ENCODE measurements at regions not wholly inside any gene's neighbourhood (a gene's known extent, or its start where the extent isn't known, plus 50 kb on each side); places are given as distances from the start of the nearest gene placed in this dataset.
"Not testable (repeated sequence)": the region's sequence is repeated elsewhere in the genome, so short reads cannot be mapped to it uniquely, and the experiment has no call there.

DNA sequence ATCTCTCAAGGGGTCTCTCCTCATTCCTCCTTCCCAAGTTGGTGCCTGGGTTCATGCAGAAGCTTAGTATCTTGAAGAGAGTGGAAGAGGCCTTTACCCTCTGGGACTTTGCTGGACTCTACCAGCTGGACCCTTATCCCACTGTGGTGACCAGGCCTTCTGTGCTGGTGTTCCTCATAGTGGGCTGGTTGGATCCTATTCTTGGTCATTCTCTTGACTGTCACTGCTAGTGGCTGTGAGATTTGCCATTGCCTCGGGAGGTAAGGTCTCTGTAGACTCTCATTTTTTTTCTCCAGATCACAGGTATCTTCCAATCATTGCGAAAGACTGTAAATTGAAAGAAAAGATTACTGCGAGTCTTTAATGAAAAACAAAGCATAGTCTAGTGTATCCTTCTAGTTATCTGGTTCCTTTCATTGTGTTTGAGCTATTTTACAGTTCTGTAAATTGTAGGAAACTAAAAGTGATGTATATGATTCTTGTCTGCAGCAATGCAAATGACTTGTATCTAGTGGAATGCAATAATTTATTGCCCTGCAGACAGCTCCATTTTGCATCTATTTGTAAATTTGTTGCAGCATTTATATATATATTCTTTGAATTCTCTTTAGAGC lies 217.9 kb downstream of the AEBP2 start:
- no peak for ATAC-seq
- no peak for DNase-seq
- intact Hi-C loops (cut with DNase I, micrococcal nuclease): no loop called here

GRCh38 chr12:19657732-19658130 lies 218.4 kb downstream of the AEBP2 start:
- no peak for ATAC-seq
- no peak for DNase-seq
- intact Hi-C loops (cut with DNase I, micrococcal nuclease): no loop called here

GRCh38 chr12:19659086-19659485 lies 219.8 kb downstream of the AEBP2 start:
- DNase-seq: no peak
- intact Hi-C loops (cut with DNase I, micrococcal nuclease): no loop called here
- ATAC-seq: no peak

DNA sequence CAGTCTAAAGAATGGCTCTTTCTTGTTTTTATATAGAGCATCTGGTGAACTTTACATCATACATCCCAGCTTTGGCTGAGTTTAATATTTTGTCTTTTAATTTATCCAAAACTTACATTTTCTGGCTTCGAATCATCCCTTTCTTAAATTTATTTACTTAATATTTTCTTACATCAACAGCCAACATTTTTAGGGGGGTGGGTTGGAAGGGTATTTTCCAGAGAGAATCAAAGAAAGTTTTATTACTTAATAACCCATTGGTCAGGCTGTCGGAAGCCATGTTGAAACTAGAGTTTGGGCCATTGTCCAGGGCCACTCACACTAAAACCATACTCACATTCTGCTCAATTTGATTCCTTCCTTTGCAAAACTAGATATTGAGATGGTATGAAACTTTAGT lies 220.2 kb downstream of the AEBP2 start:
- intact Hi-C loops (cut with DNase I, micrococcal nuclease): no loop called here
- ATAC-seq (no peak), DNase-seq (no peak)

DNA sequence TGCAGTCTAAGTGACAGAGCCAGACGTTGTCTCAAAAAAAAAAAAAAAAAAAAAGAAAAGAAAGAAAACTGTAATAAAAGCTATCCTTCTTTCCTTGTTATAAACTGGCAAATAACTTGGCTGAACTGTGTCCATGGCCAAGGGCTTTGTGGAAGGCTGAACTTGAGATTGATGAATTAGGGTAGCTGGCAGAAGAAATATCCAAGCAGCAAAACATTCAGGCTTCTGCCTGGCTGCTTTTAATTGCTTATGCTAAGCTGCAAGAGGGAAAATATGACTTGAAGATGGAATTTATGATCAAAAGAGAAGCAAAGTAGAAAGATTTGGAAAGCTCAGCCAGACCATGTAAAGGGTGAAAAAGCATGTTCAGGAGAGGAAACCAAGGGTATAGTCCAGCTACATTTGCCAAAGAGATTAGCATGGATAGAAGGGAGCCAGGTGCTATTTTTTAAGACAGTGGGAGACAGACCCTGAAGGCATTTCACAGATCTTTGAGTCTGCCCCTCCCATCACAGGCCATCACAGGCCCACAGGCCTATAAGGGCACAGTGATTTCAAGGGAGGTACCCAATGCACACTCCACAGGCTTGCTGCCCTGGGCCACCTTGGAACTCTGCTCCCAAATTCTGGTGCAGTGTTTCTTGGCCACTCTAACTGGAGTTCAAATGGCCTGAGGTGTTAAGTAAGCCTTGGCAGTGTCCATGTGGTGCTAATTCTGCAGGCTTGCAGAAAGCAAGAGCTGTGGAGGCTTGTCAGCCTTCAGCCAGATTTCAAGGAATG lies 226.0 kb downstream of the AEBP2 start:
- ATAC-seq (no peak), DNase-seq (no peak)

DNA sequence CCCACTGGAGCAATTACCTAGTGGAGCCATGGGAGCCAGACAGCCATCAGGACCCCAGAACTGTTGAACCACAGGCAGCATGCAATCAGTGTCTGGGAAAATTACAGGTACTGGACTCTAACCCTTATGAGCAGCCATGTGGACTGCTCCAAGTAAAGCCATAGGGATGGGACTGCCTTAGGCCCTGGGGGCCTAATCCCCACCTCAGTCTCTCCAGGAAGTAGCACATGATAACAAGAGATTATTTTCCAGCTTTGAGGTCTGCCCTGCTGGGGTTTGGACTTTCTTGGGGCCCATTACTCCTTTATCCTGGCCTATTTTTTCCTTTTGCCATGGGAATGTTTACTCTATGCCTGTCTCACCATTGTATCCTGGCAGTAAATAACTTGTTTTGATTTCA lies 226.8 kb downstream of the AEBP2 start:
- DNase-seq (no peak), ATAC-seq (no peak)
- intact Hi-C loops (cut with DNase I, micrococcal nuclease): no loop called here

More for the DNA sequence above, 226.0 kb downstream of the AEBP2 start:
- intact Hi-C loops (cut with DNase I, micrococcal nuclease): no loop called here

DNA sequence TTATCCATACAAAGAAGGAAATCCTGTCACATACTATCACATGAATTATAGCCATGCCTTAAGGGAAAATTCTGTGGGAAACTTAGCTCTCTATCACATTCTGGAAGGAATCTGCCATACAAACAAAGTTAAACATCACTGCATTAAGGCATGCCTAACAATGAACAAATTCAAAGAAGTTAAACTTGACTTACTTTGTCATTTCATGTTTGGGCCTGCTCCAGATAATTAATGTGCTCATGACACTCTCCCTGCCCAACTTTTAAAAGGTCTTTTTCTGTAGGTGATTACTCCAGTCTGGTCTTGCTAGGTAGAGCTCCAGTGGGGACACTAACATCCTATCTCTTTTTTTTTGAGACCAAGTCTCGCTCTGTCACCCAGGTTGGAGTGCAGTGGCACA lies 230.5 kb downstream of the AEBP2 start:
- DNase-seq: no peak

DNA sequence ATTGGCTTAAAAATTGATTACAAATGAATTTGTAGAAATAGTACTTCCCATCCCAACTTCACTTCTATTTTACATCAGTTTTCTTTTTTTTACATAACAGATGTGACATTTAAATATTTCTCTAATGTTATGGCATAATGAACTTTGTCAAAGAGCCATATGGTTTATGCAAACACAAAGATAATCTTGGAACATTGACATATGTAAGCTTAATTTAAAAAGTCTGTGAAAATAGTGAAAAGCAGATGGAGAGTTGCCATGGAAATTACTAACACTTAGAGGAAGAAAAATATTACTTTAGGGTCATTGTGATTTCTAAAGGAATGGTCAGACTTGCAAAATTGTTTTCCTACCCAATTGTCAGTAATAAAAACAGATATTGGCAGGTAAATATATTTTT lies 232.4 kb downstream of the AEBP2 start:
- intact Hi-C loops (cut with DNase I, micrococcal nuclease): no loop called here
- ATAC-seq (no peak), DNase-seq (no peak)

More for the DNA sequence above, 230.5 kb downstream of the AEBP2 start:
- intact Hi-C loops (cut with DNase I, micrococcal nuclease): no loop called here
- no peak for ATAC-seq

DNA sequence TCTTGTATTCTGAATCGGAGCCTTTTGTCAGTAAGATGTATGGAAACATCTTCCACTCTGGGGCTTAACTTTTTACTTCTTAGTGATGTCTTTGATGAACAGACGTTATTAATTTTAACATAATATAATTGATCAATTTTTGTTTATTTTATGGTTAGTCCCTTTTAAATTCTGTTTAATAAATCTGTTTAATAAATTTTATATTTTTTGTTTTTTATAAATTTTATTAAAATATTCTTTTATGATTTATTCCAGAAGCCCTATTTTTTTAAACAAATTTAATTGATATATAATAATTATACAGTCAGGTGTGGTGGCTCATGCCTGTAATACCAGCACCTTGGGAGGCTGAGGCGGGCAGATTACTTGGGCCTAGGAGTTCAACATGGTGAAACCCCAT lies 235.1 kb downstream of the AEBP2 start:
- DNase-seq (no peak), ATAC-seq (no peak)
- intact Hi-C loops (cut with DNase I, micrococcal nuclease): no loop called here

DNA sequence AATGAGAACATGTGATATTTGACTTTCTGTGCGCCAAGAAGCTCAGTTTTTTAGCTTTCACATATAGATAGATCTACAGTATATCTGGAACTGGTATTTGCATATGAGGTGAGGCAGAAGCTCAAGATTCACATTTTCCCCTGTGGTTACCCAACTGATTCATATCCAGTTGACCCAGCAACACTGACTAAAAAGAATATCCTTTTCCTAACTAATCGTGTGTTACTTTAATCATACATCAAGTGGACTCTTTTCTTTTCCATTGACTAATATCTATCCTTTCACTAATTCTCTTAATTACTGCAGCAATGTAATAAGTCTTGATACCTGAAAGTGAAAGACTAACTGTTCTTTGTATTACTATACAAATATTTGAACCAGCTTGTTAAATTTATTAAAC lies 236.1 kb downstream of the AEBP2 start:
- no peak for DNase-seq
- no peak for ATAC-seq
- intact Hi-C loops (cut with DNase I, micrococcal nuclease): no loop called here

GRCh38 chr12:19678501-19678900 lies 239.2 kb downstream of the AEBP2 start:
- DNase-seq; ATAC-seq; intact Hi-C loops (cut with DNase I, micrococcal nuclease): not testable (repeated sequence)

DNA sequence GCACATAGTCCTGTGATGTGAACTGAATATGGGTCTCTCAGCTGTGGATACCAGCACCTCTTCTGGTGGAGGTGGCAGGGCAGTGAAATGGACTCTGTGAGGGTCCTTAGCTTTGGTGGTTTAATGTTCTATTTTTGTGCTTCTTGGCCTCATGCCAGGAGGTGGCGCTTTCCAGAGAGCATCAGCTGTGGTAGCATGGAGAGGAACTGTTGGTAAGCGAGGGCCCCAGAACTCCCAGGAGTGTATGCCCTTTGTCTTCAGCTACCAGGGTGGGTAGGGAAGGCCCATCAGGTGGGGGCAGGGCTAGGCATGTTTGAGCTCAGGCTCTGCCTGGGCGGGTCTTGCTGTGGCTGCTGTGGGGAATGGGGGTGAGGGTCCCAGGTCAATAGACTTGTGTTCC lies 241.7 kb downstream of the AEBP2 start:
- ATAC-seq (no peak), DNase-seq (no peak)
- intact Hi-C loops (cut with DNase I, micrococcal nuclease): no loop called here

DNA sequence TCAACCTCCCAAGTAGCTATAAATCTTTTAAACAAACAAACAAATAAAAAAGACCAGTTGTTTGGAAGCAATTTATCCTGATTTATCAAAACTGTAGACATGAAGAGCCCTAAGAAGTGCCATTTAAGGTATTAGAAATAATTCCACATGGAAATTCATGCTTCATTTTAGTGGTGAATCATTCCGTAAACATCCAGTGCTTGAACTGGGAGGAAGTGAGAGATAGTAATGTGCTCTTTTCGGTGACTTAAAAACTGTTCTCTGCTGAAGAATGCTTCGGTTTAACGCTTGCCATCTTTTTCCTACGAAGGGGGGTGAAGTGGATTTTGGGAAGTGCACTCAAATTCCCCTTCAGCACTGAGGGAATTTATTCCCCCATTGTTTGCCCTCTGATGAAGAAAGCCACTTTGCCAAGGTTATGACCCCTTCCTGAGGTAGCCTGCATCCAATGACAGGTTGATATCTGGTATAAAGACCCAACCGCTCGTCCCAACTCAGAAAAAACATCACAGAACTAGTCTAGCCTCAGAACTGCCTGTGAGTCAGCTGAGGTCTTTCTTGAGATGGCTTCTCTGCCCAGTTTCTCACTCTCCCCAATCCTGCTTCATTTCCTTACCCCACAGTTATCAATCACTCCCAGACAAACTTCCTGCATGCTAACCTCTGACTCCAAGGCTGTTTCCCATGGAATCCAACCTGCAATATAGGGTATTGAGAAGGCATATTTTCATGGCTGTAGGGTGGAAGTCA lies 244.1 kb downstream of the AEBP2 start:
- intact Hi-C loops (cut with DNase I, micrococcal nuclease): no loop called here
- no peak for DNase-seq
- ATAC-seq: no peak

GRCh38 chr12:19687371-19687770 lies 248.1 kb downstream of the AEBP2 start:
- DNase-seq: no peak
- no peak for ATAC-seq
- intact Hi-C loops (cut with DNase I, micrococcal nuclease): no loop called here

DNA sequence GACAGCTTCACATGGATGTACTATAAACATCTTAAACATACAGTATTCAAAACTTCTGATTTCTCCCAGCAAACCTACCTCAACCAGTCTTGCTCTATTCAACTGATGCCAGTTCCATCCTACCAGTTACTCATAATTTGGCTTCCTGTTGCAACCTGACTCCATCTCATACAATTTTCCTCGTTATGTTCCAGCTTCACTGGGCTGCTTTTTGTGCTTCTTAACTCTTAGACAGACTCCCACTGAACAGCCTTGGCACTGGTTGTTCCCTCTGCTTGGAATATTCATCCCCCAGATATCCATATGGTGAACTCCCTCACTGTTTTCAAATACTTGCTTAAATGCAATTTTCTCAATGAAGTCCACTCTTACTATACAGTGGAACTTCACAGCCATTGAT lies 249.2 kb downstream of the AEBP2 start:
- DNase-seq (no peak), ATAC-seq (no peak)
- intact Hi-C loops (cut with DNase I, micrococcal nuclease): no loop called here

- ATAC-seq: no peak
- intact Hi-C loops (cut with DNase I, micrococcal nuclease): no loop called here
- DNase-seq: no peak
Observed at GRCh38 chr12:19689226-19689625, 249.9 kb downstream of the AEBP2 start.

GRCh38 chr12:19689801-19690472 lies 250.6 kb downstream of the AEBP2 start:
- DNase-seq (no peak), ATAC-seq (no peak)
- intact Hi-C loops (cut with DNase I, micrococcal nuclease): no loop called here

DNA sequence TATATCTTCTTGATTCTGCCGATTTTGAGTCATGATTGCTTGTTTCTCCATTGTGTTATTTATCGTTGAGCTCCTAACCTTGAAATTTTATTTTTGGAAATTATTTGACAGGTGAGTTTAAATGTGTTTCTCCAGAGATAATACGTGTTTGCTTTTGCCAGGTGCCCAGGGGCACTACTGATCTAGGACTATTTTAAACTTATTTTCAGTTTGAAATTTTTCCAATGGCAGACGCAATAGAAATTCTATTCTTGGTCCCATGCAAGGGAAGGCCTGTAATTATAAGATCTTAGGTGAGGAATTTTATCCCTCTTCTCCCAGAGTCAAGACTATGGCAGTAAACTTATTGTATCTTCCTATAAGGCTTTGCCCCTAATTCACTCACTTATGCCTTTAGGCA lies 252.8 kb downstream of the AEBP2 start:
- intact Hi-C loops (cut with DNase I, micrococcal nuclease): no loop called here
- no peak for ATAC-seq
- no peak for DNase-seq

GRCh38 chr12:19692566-19692965 lies 253.3 kb downstream of the AEBP2 start:
- no peak for ATAC-seq
- no peak for DNase-seq
- intact Hi-C loops (cut with DNase I, micrococcal nuclease): no loop called here

- no peak for ATAC-seq
- no peak for DNase-seq
- intact Hi-C loops (cut with DNase I, micrococcal nuclease): no loop called here
Observed at GRCh38 chr12:19694627-19695026, 255.3 kb downstream of the AEBP2 start.
